OCI-LY3 (cell line): ENCODE measurements at regions not wholly inside any gene's neighbourhood (a gene's known extent, or its start where the extent isn't known, plus 50 kb on each side); places are given as distances from the start of the nearest gene placed in this dataset.

ENCODE experiments used
- CTCF ChIP-seq: fragments of 200-600, 300-600 bp; sonication (generic); IDR thresholded peaks from 2 replicates; pipeline ENCODE4 v1.5.1; 2014; ENCODE audit warnings: antibody characterized with exemption, low read length, low read depth
- EZH2phosphoT487 ChIP-seq: fragments of 200-600 bp; shearing (Covaris generic); IDR thresholded peaks from 2 replicates; pipeline ENCODE4 v1.6.1; 2018; ENCODE audit warnings: antibody characterized with exemption, mixed run types, low read depth

GRCh38 chr1:238257018-238257621 lies 366.4 kb upstream of the ZP4 start:
- TF ChIP-seq CTCF, result no peak
- TF ChIP-seq EZH2phosphoT487, result no peak
